ENCODE measurements at regions not wholly inside any gene's neighbourhood (a gene's known extent, or its start where the extent isn't known, plus 50 kb on each side); places are given as distances from the start of the nearest gene placed in this dataset.

DNA sequence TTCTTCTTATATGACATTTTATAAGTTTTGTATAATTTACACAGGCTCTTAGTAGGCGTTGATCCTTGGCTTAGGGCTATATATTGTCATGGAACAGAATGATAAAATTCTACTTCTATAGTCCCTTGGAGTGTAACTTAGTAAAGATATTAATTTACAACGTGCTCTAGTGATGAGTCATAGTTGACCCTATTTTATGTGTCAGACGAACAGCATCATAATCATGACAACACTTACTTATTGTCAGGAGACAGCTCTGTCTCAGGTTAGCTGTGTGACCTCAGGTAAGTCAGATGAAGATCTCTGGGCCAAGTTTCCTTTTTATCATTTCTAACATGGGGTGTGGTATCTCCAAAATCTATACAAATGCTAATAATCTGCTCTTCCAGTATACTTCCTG lies 473.5 kb downstream of the UTRN start:
- Histone ChIP-seq H3K9me3 (no peaks in the 10 kb centered on the region), H3K27me3 (no peaks in the 10 kb centered on the region), H3K36me3 (peaks cover under 1 to 11% (median 5%) of the 10 kb centered on the region in 3 donors), H3K4me1 (peaks cover 0 to 11% (median 2%) of the 10 kb centered on the region in 4 donors), H3K27ac (no peak overlapping the region), H3K4me3 (no peak overlapping the region)
- intact Hi-C loops (cut with DNase I; ENCODE audit: low total_unique reads), result no loop called here
- TF ChIP-seq, protein P1, sequence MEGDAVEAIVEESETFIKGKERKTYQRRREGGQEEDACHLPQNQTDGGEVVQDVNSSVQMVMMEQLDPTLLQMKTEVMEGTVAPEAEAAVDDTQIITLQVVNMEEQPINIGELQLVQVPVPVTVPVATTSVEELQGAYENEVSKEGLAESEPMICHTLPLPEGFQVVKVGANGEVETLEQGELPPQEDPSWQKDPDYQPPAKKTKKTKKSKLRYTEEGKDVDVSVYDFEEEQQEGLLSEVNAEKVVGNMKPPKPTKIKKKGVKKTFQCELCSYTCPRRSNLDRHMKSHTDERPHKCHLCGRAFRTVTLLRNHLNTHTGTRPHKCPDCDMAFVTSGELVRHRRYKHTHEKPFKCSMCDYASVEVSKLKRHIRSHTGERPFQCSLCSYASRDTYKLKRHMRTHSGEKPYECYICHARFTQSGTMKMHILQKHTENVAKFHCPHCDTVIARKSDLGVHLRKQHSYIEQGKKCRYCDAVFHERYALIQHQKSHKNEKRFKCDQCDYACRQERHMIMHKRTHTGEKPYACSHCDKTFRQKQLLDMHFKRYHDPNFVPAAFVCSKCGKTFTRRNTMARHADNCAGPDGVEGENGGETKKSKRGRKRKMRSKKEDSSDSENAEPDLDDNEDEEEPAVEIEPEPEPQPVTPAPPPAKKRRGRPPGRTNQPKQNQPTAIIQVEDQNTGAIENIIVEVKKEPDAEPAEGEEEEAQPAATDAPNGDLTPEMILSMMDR (IDR thresholded peaks at IDR 0.05), result no peak
- DNase-seq, result no peak

DNA sequence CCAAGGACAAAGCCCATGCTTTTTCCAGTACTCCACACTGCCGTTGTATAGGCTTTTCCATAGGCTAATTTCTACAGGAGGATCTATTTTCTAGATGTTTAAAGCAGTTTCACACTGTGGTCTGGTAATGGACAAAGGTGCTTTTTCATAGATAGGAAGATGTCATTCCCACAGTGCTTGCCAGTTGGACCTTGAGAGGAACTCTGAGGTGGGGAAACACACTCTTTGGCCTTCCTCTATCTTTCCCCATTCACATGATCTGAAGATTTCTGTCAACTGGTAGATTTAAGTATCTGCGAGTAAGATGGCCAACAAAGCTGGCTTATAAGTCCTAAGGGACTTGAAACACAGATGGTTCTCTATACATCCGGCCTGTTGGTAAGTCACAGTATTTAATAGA lies 477.3 kb downstream of the UTRN start:
- Histone ChIP-seq H3K27me3 (no peaks in the 10 kb centered on the region), H3K36me3 (peaks cover 8 to 15% (median 15%) of the 10 kb centered on the region in 3 donors), H3K4me1 (no peaks in the 10 kb centered on the region), H3K9me3 (no peaks in the 10 kb centered on the region), H3K27ac (no peak overlapping the region), H3K4me3 (no peak overlapping the region)
- TF ChIP-seq, protein P1 (IDR thresholded peaks at IDR 0.05), result no peak
- DNase-seq, result no peak
- intact Hi-C loops (cut with DNase I; ENCODE audit: low total_unique reads), result no loop called here

DNA sequence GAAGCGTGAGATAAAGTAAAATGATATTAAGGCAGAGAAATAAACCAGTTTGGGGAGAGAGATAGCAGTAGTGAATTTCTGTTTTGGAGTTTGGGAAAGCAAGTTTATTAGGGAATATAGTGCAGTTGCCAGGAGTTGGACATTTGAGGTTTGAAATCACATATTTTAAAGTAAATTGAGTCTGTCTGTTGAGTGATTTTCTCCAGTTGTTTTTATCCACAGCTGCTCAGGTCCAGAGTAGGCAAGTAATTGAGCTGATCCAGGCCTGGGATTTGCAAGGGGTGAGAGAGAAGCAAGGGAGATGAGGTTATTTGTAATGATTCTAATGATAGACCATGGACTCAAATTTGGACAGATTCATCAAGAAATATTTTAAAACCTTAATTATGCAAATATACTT lies 481.9 kb downstream of the UTRN start:
- H3K27ac ChIP-seq, result no peak overlapping the region
- TF ChIP-seq, protein P1 (IDR thresholded peaks at IDR 0.05), result no peak
- peaks cover 0 to 8% (median 0%) of the 10 kb centered on the region in 4 donors for H3K4me1 ChIP-seq
- H3K27me3 ChIP-seq, result no peaks in the 10 kb centered on the region
- no peaks in the 10 kb centered on the region for H3K9me3 ChIP-seq
- intact Hi-C loops (cut with DNase I; ENCODE audit: low total_unique reads), result no loop called here
- peaks cover 10 to 17% (median 16%) of the 10 kb centered on the region in 3 donors for H3K36me3 ChIP-seq
- DNase-seq, result no peak
- no peak overlapping the region for H3K4me3 ChIP-seq

DNA sequence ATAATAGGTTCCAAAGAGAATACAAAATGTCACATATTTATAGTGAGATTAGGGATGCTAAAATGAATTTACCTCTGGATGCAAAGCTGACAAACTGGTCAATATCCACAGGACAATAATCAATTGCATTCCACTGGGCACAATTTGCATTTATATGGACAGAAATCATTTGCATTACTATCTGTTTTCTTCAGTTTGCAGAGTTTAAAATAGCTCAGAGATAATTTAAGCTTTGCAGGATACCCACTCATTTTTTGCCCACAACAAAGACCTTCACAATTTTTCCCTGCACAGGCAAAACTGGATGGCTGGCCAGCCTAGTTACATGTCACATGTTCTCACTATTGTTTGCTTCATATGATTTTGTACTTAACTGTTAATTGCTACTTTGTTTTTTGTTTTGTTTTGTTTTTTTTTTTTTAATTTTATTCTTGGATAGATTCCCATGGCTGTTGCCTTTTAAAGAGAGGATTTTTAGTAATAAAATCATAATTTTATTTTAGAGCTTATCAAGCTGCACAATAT lies 483.5 kb downstream of the UTRN start:
- TF ChIP-seq, protein P1 (IDR thresholded peaks at IDR 0.05), result no peak
- Histone ChIP-seq H3K4me3 (no peak overlapping the region), H3K27ac (no peak overlapping the region), H3K27me3 (no peaks in the 10 kb centered on the region), H3K36me3 (peaks cover 13 to 26% (median 26%) of the 10 kb centered on the region in 3 donors), H3K4me1 (peaks cover 0 to 8% (median 0%) of the 10 kb centered on the region in 4 donors), H3K9me3 (no peaks in the 10 kb centered on the region)
- intact Hi-C loops (cut with DNase I; ENCODE audit: low total_unique reads), result no loop called here
- DNase-seq, result no peak

DNA sequence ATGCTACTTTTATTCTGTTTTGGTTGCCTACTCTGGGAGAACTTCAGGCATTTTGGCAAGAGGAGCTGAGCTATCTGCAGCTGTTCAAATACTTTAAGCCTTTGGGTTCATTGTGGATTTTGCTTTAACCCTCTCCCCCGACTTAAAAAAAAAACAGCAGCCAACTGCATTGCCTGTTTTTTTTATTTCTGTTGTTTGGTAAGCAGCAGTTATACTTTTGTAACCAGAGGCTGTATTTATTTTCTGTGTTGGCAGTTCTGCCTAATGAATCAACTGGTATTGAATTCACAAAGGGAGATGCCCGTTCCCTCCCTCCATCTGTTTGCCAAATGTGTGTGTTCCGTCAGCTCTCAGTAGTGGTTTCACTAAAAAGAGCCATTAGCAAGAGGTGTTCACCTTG lies 484.0 kb downstream of the UTRN start:
- intact Hi-C loops (cut with DNase I; ENCODE audit: low total_unique reads), result no loop called here
- TF ChIP-seq, protein P1 (IDR thresholded peaks at IDR 0.05), result no peak
- peaks cover 0 to 8% (median 0%) of the 10 kb centered on the region in 4 donors for H3K4me1 ChIP-seq
- no peaks in the 10 kb centered on the region for H3K9me3 ChIP-seq
- H3K27ac ChIP-seq, result no peak overlapping the region
- H3K27me3 ChIP-seq, result no peaks in the 10 kb centered on the region
- DNase-seq, result no peak
- peaks cover 13 to 28% (median 28%) of the 10 kb centered on the region in 3 donors for H3K36me3 ChIP-seq
- no peak overlapping the region for H3K4me3 ChIP-seq

All from tibial artery (tissue), 4 donors.